ENCODE measurements at regions not wholly inside any gene's neighbourhood (a gene's known extent, or its start where the extent isn't known, plus 50 kb on each side); places are given as distances from the start of the nearest gene placed in this dataset.
"Not testable (repeated sequence)": the region's sequence is repeated elsewhere in the genome, so short reads cannot be mapped to it uniquely, and the experiment has no call there.

DNA sequence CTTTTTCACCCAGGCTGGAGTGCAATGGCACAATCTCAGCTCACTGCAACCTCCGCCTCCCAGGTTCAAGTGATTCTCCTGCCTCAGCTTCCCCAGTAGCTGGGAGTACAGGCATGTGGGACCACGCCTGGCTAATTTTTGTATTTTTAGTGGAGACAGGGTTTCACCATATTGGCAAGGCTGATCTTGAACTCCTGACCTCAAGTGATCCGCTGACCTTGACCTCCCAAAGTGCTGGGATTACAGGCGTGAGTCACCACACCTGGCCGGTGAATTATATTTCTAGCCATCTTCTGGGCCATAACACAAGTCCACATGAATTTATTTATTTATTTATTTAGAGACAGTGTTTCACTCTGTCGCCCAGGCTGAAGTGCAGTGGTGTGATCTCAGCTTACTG is 105.0 kb upstream of the XPO1 start:
- not testable (repeated sequence) for DNase-seq (ENCODE audit: extremely low read depth in 1 of 11, low read depth in 9 of 11, low spot score in 4 of 11)

DNA sequence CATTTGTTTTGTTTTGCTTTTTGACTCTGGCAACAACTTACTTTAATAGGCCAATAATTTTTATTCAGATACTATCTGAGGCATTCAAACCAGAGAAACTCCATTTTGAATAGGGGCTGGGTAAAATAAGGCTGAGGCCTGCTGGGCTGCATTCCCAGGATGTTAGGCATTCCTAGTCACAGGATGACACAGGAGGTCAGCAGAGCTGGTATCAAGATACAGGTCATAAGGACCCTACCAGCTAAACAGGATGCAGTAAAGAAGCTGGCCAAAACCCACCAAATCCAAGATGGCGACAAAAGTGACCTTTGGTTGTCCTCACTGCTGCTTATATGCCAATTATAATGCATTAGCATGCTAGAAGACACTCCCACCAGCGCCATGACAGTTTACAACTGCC is 102.2 kb upstream of the XPO1 start:
- DNase-seq (ENCODE audit: extremely low read depth in 1 of 11, low read depth in 9 of 11, low spot score in 4 of 11), result no peak

DNA sequence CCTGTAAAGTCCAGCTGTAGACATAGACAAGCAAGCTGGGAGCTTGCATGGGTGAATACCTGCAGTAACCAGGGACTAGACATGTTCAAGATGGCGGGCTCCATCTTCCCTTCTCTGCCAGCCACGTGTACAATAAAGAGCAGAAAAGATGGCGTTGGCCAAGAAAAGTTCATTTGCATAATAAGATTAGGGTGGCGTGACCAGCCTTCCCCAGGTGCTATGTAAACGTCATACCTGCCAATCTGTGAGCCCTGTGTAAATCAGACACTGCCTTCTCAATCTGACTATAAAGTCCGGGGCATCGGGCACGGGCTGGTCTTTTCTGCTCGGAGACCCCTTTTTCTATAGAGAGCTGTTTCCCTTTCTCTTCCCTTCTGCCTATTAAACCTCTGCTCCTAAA is 101.6 kb upstream of the XPO1 start:
- DNase-seq (ENCODE audit: extremely low read depth in 1 of 11, low read depth in 9 of 11, low spot score in 4 of 11), result no peak

- DNase-seq (ENCODE audit: extremely low read depth in 1 of 11, low read depth in 9 of 11, low spot score in 4 of 11), result no peak
These were observed 98.5 kb upstream of the XPO1 start for GRCh38 chr2:61636686-61637085.

DNA sequence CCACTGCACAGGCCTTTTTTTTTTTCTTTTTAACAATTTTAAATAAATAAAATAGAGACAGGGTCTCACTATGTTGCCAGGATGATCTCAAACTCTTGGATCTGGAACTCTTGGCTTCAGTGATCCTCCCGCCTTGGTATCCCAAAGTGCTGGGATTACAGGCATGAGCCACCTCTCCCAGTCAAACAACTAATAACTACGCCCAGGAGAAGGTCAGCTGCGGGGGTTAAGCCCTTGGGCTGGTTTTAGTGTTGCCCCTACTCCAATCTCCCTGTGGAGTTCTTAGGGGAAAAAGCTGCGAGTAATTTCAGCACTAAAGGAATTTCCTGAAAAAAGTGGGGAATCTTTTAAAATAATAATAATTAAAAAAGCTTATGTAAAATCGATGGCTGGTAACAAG is 96.4 kb upstream of the XPO1 start:
- DNase-seq (ENCODE audit: extremely low read depth in 1 of 11, low read depth in 9 of 11, low spot score in 4 of 11), result no peak

GRCh38 chr2:61633250-61633649 is 95.1 kb upstream of the XPO1 start:
- DNase-seq (ENCODE audit: extremely low read depth in 1 of 11, low read depth in 9 of 11, low spot score in 4 of 11), result no peak

DNA sequence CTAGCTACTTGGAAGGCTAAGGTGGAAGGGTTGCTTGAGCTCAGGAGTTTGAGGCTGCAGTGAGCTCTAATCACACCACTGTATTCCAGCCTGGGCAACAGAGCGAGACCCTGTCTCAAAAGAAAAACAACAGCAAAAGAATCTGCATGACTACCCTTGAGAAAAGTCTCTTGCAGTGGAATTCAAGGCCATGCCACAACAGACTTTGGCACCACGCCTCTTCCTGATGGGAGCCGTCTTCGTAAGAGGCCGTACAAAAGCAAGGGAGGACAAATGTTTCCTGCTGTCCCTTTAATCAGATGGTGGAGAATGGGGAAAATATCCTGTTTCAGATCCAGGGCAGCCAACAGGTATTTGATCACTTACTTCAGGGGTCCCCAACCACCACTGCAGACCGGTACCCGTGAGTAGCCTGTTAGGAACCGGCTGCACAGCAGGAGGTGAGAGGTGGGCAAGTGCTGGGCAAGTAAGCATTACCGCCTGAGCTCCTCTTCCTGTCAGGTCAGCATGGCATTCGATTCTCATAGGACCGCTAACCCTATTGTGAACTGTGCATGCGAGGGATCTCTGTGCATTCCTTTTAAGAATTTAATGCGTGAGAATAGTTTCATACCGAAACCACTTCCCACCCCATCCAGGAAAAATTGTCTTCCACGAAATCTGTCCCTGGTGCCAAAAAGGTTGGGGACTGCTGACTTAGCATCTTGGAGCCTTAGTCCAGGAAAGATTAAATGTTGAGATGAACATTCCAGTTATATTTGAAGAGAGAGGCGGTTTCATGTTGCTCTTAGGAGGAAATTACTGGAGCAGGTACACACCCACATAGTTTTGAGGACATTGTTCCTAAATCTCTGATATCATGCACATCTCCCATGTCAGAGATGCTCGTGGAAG is 94.4 kb upstream of the XPO1 start:
- no peak for DNase-seq (ENCODE audit: extremely low read depth in 1 of 11, low read depth in 9 of 11, low spot score in 4 of 11)

GRCh38 chr2:61631321-61631720 is 93.2 kb upstream of the XPO1 start:
- DNase-seq (ENCODE audit: extremely low read depth in 1 of 11, low read depth in 9 of 11, low spot score in 4 of 11), result no peak

GRCh38 chr2:61626827-61627226 is 88.7 kb upstream of the XPO1 start:
- no peak for DNase-seq (ENCODE audit: extremely low read depth in 1 of 11, low read depth in 9 of 11, low spot score in 4 of 11)

DNA sequence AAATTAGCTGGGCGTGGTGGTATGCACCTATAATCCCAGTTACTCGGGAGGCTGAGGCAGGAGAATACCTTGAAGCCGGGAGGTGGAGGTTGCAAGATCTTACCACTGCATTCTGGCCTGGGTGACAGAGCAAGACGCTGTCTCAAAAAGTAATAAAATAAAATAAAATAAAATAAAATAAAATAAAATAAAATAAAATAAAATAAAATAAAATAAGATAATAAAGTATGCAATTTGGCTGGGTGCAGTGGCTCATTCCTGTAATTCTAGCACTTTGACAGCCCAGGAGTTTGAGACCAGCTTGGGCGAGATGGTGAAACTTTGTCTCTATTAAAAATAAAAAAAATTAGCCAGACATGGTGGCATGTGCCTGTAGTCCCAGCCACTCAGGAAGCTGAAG is 85.6 kb upstream of the XPO1 start:
- DNase-seq (ENCODE audit: extremely low read depth in 1 of 11, low read depth in 9 of 11, low spot score in 4 of 11), result no peak

DNA sequence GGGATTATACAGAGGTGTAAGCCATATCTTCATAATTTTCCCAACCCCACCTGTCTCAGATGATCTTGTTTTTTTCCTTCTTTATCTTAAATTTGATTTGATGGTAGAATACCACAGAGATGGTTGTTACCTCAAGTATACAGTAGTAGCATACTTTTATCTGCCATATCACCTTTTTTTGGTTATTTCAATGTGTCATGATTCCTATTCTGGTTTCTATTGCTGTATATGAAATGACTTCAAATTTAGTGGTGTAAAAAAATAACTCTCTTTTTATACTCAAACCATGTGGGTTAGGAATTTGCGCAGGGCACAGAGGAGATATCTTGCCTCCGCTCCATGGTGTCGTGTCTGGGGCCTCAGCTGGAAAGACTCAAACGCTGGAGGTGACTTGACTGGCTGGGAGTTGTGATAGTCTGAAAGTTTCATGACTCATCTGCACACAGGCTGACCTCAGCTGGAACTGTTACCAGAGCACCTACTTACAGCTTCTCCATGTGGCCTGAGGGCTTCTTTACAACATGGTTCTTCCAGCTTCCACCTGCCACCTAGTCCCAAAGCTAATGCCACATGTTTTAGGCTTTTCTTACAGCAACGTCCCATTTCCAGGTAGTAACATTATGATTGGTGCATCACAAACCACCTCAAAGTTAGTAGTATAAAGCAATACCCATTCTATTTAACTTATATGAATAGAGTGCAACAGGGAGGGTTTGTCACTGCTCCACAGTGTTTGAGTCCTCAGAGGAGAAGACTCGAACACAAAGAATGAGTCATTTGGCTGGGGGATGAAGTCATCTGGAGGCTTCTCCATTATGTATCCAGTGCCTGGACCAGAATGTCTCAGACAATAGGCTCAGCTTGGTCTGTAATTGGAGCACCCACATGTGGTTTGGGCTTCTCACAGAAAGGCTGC is 82.3 kb upstream of the XPO1 start:
- no peak for DNase-seq (ENCODE audit: extremely low read depth in 1 of 11, low read depth in 9 of 11, low spot score in 4 of 11)

GRCh38 chr2:61619561-61619960 is 81.4 kb upstream of the XPO1 start:
- DNase-seq (ENCODE audit: extremely low read depth in 1 of 11, low read depth in 9 of 11, low spot score in 4 of 11), result no peak

- DNase-seq (ENCODE audit: extremely low read depth in 1 of 11, low read depth in 9 of 11, low spot score in 4 of 11), result no peak
These were observed 79.5 kb upstream of the XPO1 start for GRCh38 chr2:61617610-61618009.

DNA sequence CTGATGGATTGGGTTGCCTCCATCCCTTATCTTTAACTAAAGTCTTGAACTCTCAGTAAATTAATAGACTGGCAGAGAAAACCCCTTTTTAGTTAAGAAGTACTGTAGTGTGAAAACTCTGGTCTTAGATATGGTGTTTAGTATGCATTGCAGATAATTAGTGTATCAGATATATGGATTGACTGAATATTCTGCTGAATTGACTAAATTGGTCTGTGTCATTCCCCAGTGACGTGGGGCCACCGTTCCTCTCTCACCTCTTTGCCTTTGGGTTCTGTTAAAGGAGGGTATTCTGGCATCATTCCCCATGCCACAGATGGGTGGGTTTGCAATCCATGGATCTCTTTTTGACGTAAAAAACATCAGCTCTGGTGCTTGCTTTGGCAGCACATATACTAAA is 67.1 kb upstream of the XPO1 start:
- no peak for DNase-seq (ENCODE audit: extremely low read depth in 1 of 11, low read depth in 9 of 11, low spot score in 4 of 11)

DNA sequence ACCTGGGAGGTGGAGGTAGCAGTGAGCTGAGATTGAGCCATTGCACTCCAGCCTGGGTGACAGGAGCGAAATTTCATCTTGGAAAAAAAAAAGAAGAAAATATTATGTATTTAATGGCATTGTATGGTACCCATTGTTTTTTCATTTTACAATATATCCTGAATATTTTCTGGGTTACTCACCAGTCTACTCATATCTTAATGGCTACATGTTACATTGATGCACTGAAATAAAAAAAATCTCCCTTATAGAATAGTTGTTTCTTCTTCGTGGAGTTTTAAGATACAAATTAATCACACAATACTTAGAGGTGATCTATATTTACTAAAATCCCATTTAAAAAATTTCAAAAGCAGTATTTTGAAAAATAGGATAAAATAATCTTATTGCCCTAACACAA is 66.3 kb upstream of the XPO1 start:
- DNase-seq (ENCODE audit: extremely low read depth in 1 of 11, low read depth in 9 of 11, low spot score in 4 of 11), result no peak

- DNase-seq (ENCODE audit: extremely low read depth in 1 of 11, low read depth in 9 of 11, low spot score in 4 of 11), result not testable (repeated sequence)
These were observed 60.5 kb upstream of the XPO1 start for GRCh38 chr2:61598515-61599156.

GRCh38 chr2:61597300-61598289 is 59.4 kb upstream of the XPO1 start:
- DNase-seq (ENCODE audit: extremely low read depth in 1 of 11, low read depth in 9 of 11, low spot score in 4 of 11), result no peak

GRCh38 chr2:61594201-61594600 is 56.0 kb upstream of the XPO1 start:
- not testable (repeated sequence) for DNase-seq (ENCODE audit: extremely low read depth in 1 of 11, low read depth in 9 of 11, low spot score in 4 of 11)

DNA sequence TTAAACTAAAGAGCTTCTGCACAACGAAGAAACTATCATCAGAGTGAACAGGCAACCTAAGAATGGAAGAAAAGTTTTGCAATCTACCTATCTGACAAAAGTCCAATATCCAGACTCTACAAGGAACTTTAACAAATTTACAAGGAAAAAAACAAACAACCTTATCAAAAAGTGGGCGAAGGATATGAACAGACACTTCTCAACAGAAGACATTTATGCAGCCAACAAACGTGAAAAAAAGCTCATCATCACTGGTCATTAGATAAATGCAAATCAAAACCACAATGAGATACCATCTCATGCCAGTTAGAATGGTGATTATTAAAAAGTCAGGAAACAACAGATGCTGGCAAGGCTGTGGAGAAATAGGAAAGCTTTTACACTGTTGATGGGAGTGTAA is 55.5 kb upstream of the XPO1 start:
- DNase-seq (ENCODE audit: extremely low read depth in 1 of 11, low read depth in 9 of 11, low spot score in 4 of 11), result not testable (repeated sequence)

Measured in renal cortex interstitium (tissue), 11 donors.